GM21825 (cell line): ENCODE measurements at regions not wholly inside any gene's neighbourhood (a gene's known extent, or its start where the extent isn't known, plus 50 kb on each side); places are given as distances from the start of the nearest gene placed in this dataset.
"Not testable (repeated sequence)": the region's sequence is repeated elsewhere in the genome, so short reads cannot be mapped to it uniquely, and the experiment has no call there.

ENCODE experiments used
- ATAC-seq: cut with Tn5 transposase; IDR thresholded peaks from one replicate; pipeline ENCODE4 v1.9.1; 2021; ENCODE audit warnings: mild to moderate bottlenecking, moderate library complexity; ENCODE audit not compliant: unreplicated experiment

GRCh38 chr14:76698191-76698590, 63.1 kb upstream of the VASH1 start:
- ATAC-seq = no peak

DNA sequence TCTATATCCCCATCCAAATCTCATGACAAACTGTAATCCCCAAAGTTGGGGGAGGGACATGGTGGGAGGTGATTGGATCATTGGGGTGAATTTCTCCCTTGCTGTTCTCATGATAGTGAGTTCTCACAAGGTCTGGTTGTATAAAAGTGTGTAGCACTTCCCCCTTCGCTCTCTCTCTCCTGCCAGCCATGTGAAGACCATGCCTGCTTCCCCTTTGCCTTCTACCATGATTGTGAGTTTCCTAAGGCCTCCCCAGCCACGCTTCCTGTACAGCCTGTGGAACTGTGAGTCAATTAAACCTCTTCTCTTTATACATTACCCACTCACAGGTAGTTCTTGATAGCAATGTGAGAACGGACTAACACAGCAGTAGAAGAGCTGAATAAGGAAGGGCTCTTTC, 62.6 kb upstream of the VASH1 start:
- no peak for ATAC-seq

GRCh38 chr14:76699209-76699938, 61.9 kb upstream of the VASH1 start:
- no peak for ATAC-seq

DNA sequence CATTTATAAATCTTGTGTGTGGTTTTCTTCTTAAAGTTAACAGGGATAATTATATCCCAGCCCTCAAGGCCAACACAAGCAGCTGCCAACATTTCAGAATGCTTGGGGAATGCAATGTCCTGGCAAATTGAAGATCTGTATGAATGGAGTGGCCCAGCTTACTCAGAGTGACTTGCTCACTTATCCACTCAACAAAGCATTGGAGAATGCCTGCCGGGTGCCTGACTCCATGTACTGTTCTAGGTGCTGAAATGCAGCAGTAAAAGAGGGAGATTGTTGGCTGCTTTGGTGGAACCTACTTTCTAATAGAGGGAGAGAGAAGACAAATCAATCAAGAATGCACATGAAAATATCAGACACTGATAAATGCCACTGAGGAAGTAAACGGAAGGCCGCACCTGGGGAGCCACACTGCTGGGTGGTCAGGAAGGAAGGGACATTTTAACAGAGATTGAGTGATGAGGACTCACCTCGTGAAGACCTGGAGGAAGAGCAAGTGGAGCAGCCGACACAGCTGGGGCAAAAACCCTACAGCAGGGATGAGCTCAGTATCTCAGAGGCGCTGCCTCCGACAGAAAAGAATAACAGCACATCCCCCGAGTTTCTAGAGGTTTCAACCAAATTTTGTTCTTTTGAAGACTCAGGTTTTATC, 61.2 kb upstream of the VASH1 start:
- no peak for ATAC-seq

- ATAC-seq = no peak
These were observed 59.8 kb upstream of the VASH1 start for GRCh38 chr14:76701436-76701835.

DNA sequence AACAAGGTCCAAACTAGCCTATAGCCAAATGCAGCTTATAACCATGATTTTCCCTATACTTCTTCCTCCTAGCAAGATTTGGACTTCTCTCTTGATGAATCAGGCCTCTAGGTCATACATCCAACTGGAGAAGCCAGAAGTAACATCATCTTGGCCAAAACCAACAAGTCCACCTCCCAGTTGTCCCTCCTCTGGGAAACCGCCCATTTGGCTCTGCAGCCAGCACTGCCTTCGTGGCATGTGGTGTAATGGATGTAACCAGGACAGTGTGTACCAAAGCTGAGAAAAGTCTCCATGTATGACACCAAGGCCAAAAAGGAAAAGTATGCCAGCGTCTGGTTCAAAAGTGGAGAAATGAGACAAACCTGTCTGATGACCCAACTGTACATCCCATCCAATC, 59.3 kb upstream of the VASH1 start:
- ATAC-seq = no peak

- no peak for ATAC-seq
These were observed 56.1 kb upstream of the VASH1 start for GRCh38 chr14:76705214-76705613.

- not testable (repeated sequence) for ATAC-seq
These were observed 55.1 kb upstream of the VASH1 start for GRCh38 chr14:76706207-76706606.

- no peak for ATAC-seq
These were observed 54.5 kb upstream of the VASH1 start for GRCh38 chr14:76706811-76707210.

- no peak for ATAC-seq
These were observed 53.2 kb upstream of the VASH1 start for GRCh38 chr14:76708028-76708427.

DNA sequence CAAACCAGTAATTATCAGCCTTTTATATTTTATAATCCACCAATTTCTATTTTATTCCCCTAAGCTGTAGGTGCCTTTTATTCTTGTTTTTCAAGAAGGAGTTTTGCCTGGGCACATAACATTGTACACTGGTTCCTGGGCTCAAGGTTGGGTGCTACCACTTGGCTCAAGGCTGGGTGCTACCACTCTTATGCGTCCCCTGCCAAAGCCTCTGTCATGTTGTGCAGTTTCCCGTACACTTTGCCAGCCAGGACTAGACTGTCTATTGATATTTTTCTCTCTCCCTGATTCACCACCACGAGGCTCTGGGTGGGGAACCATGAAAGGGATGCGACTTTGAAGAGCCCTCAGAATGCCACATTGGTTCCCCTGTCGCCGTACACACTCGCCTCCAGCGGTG, 52.5 kb upstream of the VASH1 start:
- ATAC-seq = no peak

GRCh38 chr14:76710056-76711010, 50.9 kb upstream of the VASH1 start:
- no peak for ATAC-seq
